ENCODE measurements at regions not wholly inside any gene's neighbourhood (a gene's known extent, or its start where the extent isn't known, plus 50 kb on each side); places are given as distances from the start of the nearest gene placed in this dataset.
A peak's percentile ranks its signal among the peaks of the same experiment; 100 is the strongest.

DNA sequence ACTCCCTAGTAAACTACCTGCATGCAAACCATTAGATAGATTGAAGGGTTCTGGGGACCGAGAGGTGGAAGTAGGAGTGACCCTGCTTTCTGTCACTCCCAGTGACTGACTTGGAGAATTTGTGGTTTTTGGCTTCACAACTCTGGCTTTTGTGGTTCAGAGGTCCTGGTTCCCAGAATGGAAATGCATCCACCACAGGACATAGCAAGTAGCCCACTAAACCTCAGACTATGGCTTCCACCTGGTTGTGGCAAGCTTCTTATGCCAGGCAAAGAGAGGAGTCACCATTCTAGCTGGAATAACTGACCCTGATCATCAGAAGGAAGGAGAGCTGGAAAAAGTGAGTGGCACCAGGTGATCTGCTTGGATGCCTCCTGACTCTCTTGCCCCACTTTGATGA is 162.4 kb upstream of the TMEM260 start:
- no peak for DNase-seq (ENCODE audit: low read depth)
- TF ChIP-seq, protein P1, sequence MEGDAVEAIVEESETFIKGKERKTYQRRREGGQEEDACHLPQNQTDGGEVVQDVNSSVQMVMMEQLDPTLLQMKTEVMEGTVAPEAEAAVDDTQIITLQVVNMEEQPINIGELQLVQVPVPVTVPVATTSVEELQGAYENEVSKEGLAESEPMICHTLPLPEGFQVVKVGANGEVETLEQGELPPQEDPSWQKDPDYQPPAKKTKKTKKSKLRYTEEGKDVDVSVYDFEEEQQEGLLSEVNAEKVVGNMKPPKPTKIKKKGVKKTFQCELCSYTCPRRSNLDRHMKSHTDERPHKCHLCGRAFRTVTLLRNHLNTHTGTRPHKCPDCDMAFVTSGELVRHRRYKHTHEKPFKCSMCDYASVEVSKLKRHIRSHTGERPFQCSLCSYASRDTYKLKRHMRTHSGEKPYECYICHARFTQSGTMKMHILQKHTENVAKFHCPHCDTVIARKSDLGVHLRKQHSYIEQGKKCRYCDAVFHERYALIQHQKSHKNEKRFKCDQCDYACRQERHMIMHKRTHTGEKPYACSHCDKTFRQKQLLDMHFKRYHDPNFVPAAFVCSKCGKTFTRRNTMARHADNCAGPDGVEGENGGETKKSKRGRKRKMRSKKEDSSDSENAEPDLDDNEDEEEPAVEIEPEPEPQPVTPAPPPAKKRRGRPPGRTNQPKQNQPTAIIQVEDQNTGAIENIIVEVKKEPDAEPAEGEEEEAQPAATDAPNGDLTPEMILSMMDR (conservative IDR thresholded peaks at IDR 0.05; ENCODE audit: low read length) = no peak
- no peak overlapping the region for H3K4me3 ChIP-seq (ENCODE audit: low read length)

DNA sequence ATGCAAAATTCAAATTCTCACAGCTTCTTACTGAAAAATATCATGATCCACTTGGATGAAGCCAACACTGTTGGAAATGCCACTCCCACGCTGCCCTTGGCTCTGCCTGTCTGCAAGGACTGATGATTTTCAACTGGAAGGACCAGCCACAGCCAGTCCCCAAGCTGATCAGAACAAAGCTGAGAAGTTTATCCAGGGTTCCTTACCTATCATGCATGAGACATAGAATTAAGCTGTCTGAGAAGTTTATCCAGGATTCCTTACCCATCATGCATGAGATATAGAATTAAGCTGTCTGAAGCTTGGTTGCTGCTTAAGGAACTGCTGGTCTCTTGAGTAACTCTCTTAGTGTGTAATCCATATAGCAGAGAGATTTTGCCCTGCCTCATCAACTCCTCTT is 159.8 kb upstream of the TMEM260 start:
- no peak overlapping the region for H3K4me3 ChIP-seq (ENCODE audit: low read length)
- DNase-seq (ENCODE audit: low read depth) = no peak
- TF ChIP-seq, protein P1 (conservative IDR thresholded peaks at IDR 0.05; ENCODE audit: low read length) = no peak

- TF ChIP-seq, protein P1 (conservative IDR thresholded peaks at IDR 0.05; ENCODE audit: low read length) = no peak
- no peak for DNase-seq (ENCODE audit: low read depth)
- H3K4me3 ChIP-seq (ENCODE audit: low read length) = no peak overlapping the region
Measured at GRCh38 chr14:56422221-56422620, 157.4 kb upstream of the TMEM260 start.

GRCh38 chr14:56422703-56423213 is 156.8 kb upstream of the TMEM260 start:
- peak; percentile 76 for DNase-seq (ENCODE audit: low read depth)
- H3K4me3 ChIP-seq (ENCODE audit: low read length) = no peak overlapping the region
- TF ChIP-seq, protein P1 (conservative IDR thresholded peaks at IDR 0.05; ENCODE audit: low read length) = peak; percentile 86

GRCh38 chr14:56423544-56423943 is 156.1 kb upstream of the TMEM260 start:
- no peak for DNase-seq (ENCODE audit: low read depth)
- TF ChIP-seq, protein P1 (conservative IDR thresholded peaks at IDR 0.05; ENCODE audit: low read length) = no peak
- no peak overlapping the region for H3K4me3 ChIP-seq (ENCODE audit: low read length)

- H3K4me3 ChIP-seq (ENCODE audit: low read length) = no peak overlapping the region
- TF ChIP-seq, protein P1 (conservative IDR thresholded peaks at IDR 0.05; ENCODE audit: low read length) = no peak
Measured at GRCh38 chr14:56431013-56431412, 148.6 kb upstream of the TMEM260 start.

DNA sequence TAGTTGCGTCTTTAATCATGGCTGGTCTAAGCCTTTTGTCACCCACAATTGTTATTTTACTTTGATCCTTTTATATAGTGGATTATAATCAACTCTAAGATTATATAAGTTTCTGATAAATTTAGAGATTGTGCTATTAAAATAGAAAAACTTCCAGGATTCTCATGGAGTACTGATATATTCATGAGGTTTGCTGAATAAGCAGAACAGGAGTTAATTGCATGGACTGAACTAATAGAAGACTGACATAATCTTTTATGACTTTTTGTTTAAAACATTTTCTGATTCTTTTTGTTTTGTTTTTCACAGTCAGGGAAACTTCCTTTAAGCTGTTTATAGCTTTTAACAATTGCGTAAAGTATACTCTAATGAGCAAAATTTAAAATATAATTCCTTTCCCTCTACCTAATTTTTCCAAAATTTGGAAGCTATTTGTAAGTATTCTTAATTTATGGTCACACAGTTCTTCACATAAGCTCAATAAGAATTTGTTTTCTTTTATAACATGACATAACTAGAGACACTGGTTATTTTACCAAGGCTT is 129.9 kb upstream of the TMEM260 start:
- H3K4me3 ChIP-seq (ENCODE audit: low read length) = no peak overlapping the region
- no peak for DNase-seq (ENCODE audit: low read depth)
- TF ChIP-seq, protein P1 (conservative IDR thresholded peaks at IDR 0.05; ENCODE audit: low read length) = no peak

More at GRCh38 chr14:56431013-56431412, 148.6 kb upstream of the TMEM260 start:
- DNase-seq (ENCODE audit: low read depth) = no peak
